Gastrocnemius medialis (tissue), 4 donors: ENCODE measurements at regions not wholly inside any gene's neighbourhood (a gene's known extent, or its start where the extent isn't known, plus 50 kb on each side); places are given as distances from the start of the nearest gene placed in this dataset.

Experiments used
- ATAC-seq, 2 donors: fragments of 150-250 bp; one replicate each; pipeline ENCODE4 v1.9.1; 2016
- DNase-seq, 2 donors: peaks; one replicate each; pipeline ENCODE4 v3.0.0-alpha.2; 2019
- H3K27ac ChIP-seq, 4 donors: fragments of 200-600 bp; sonication (generic); 1 replicate in 1 of 4; 2 replicates in 3 of 4; pipeline ENCODE4 v1.5.1; 2016 to 2018; ENCODE audit warnings: mild to moderate bottlenecking in 2 of 4, moderate library complexity in 1 of 4
- H3K27me3 ChIP-seq, 3 donors: fragments of 200-600 bp; sonication (generic) in 2 of 3; 1 replicate in 1 of 3; 2 replicates in 2 of 3; pipeline versions ENCODE4 v1.5.1 to v1.6.0; 2016 to 2019; ENCODE audit warnings: mild to moderate bottlenecking in 1 of 3, moderate library complexity in 1 of 3
- H3K36me3 ChIP-seq, 2 donors: fragments of 200-600 bp; sonication (generic) in 1 of 2; one replicate each; pipeline ENCODE4 v1.5.1; 2017 to 2018
- H3K4me1 ChIP-seq, 2 donors: fragments of 200-600 bp; sonication (generic) in 1 of 2; one replicate each; pipeline ENCODE4 v1.5.1; 2016 to 2017; ENCODE audit warnings: mild to moderate bottlenecking in 2 of 2
- H3K4me3 ChIP-seq, 4 donors: fragments of 200-600 bp; sonication (generic) in 3 of 4; 1 replicate in 1 of 4; 2 replicates in 3 of 4; pipeline ENCODE4 v1.5.1; 2016 to 2019; ENCODE audit warnings: mild to moderate bottlenecking in 2 of 4
- H3K9me3 ChIP-seq, 3 donors: fragments of 200-600 bp; sonication (generic) in 2 of 3; 1 replicate in 1 of 3; 2 replicates in 2 of 3; pipeline ENCODE4 v1.5.1; 2016 to 2019
- POLR2A ChIP-seq, 2 donors: fragments of 450-650 bp; IDR thresholded peaks; one replicate each; pipeline ENCODE4 v1.6.1; 2017; ENCODE audit warnings: antibody characterized with exemption in 2 of 2, mild to moderate bottlenecking in 2 of 2, moderate library complexity in 2 of 2
- in situ Hi-C, 4 donors: fragments of 200-750 bp; cut with MboI; loops; one replicate each; pipeline versions ENCODE4 v1.15.0 to v1.8.0; 2017; ENCODE audit warnings: low sequenced_read_pairs in 4 of 4
- intact Hi-C: fragments of 100-400 bp; cut with DNase I; formaldehyde crosslinking; loops from one replicate; pipeline ENCODE4 v1.15.1; 2023; ENCODE audit warnings: low total_unique reads
- TF ChIP-seq, protein P1 (sequence below), 5 experiments: fragments of 450-650 bp in 3 of 5; fragments of 200-600 bp in 2 of 5; sonication (generic) in 2 of 5; IDR thresholded peaks in 4 of 5; conservative IDR thresholded peaks in 1 of 5; 1 replicate in 4 of 5; 2 replicates in 1 of 5; pipeline ENCODE4 v1.5.1; 2016 to 2019; ENCODE audit warnings: antibody characterized with exemption in 5 of 5, mild to moderate bottlenecking in 3 of 5, moderate library complexity in 3 of 5

DNA sequence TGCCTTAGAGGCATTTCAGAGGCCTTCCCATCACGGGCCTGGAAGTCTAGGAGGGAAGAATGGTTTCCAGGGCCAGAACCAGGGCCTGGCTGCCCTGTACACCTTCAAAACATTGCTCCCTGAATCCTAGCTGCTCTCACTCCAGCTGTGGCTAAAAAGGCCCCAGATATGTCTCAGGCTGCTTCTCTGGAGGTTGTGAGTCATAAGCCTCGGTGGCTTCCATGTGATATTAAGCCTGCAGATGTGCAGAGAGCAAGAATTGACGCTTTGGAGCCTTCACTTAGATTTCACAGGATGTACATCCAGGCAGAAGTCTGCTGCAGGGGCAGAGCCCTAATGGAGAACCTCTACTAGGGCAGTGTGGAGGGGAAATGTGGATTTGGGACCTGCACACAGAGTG is 502.5 kb downstream of the GRXCR1 start:
- TF ChIP-seq POLR2A (IDR thresholded peaks at IDR 0.05): no peak
- TF ChIP-seq, protein P1, sequence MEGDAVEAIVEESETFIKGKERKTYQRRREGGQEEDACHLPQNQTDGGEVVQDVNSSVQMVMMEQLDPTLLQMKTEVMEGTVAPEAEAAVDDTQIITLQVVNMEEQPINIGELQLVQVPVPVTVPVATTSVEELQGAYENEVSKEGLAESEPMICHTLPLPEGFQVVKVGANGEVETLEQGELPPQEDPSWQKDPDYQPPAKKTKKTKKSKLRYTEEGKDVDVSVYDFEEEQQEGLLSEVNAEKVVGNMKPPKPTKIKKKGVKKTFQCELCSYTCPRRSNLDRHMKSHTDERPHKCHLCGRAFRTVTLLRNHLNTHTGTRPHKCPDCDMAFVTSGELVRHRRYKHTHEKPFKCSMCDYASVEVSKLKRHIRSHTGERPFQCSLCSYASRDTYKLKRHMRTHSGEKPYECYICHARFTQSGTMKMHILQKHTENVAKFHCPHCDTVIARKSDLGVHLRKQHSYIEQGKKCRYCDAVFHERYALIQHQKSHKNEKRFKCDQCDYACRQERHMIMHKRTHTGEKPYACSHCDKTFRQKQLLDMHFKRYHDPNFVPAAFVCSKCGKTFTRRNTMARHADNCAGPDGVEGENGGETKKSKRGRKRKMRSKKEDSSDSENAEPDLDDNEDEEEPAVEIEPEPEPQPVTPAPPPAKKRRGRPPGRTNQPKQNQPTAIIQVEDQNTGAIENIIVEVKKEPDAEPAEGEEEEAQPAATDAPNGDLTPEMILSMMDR (IDR thresholded peaks at IDR 0.05 in 4 of 5, conservative IDR thresholded peaks at IDR 0.05 in 1 of 5): no peak
- no peaks in the 10 kb centered on the region for H3K4me1 ChIP-seq
- H3K36me3 ChIP-seq: no peaks in the 10 kb centered on the region
- no peak for ATAC-seq
- in situ Hi-C loops: no loop called here
- H3K4me3 ChIP-seq: no peak overlapping the region
- intact Hi-C loops: no loop called here
- H3K27ac ChIP-seq: no peak overlapping the region
- no peaks in the 10 kb centered on the region for H3K27me3 ChIP-seq
- no peak for DNase-seq
- no peaks in the 10 kb centered on the region for H3K9me3 ChIP-seq

GRCh38 chr4:43399726-43400125 is 507.2 kb downstream of the GRXCR1 start:
- Histone ChIP-seq H3K27ac (no peak overlapping the region), H3K27me3 (no peaks in the 10 kb centered on the region)

GRCh38 chr4:43402393-43402792 is 509.9 kb downstream of the GRXCR1 start:
- Histone ChIP-seq H3K4me1 (no peaks in the 10 kb centered on the region), H3K36me3 (no peaks in the 10 kb centered on the region), H3K27ac (no peak overlapping the region), H3K27me3 (no peaks in the 10 kb centered on the region), H3K9me3 (no peaks in the 10 kb centered on the region), H3K4me3 (no peak overlapping the region)
- in situ Hi-C loops: no loop called here
- DNase-seq: no peak
- no peak for ATAC-seq
- no peak for TF ChIP-seq POLR2A (IDR thresholded peaks at IDR 0.05)
- TF ChIP-seq, protein P1 (IDR thresholded peaks at IDR 0.05 in 4 of 5, conservative IDR thresholded peaks at IDR 0.05 in 1 of 5): no peak
- intact Hi-C loops: no loop called here

More at GRCh38 chr4:43399726-43400125, 507.2 kb downstream of the GRXCR1 start:
- intact Hi-C loops (no loop called here), in situ Hi-C loops (no loop called here)
- H3K4me3 ChIP-seq: no peak overlapping the region
- DNase-seq (no peak), ATAC-seq (no peak)
- no peak for TF ChIP-seq POLR2A (IDR thresholded peaks at IDR 0.05)
- TF ChIP-seq, protein P1 (IDR thresholded peaks at IDR 0.05 in 4 of 5, conservative IDR thresholded peaks at IDR 0.05 in 1 of 5): no peak
- no peaks in the 10 kb centered on the region for H3K36me3 ChIP-seq
- no peaks in the 10 kb centered on the region for H3K9me3 ChIP-seq
- no peaks in the 10 kb centered on the region for H3K4me1 ChIP-seq

DNA sequence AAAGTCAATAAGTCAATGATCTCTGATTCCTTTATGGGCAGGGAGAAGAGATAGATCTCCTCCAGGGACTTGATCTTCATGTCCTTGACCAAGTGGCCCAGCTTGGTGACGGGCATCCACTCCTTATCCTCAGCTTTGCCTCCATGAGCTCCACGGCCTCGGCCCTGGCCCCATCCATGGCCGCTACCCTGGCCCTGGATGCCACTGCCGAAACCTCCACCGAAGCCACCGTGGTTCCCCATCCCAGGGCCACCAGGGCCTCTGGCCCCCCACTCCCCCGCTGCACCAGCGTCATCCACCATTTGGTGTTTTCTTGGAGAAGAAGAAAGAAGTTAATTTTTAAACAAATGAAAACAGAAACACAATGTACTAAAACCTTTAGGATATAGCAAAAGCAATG is 518.1 kb downstream of the GRXCR1 start:
- Histone ChIP-seq H3K27ac (no peak overlapping the region), H3K27me3 (no peaks in the 10 kb centered on the region), H3K4me1 (no peaks in the 10 kb centered on the region), H3K9me3 (no peaks in the 10 kb centered on the region), H3K4me3 (no peak overlapping the region), H3K36me3 (no peaks in the 10 kb centered on the region)
- in situ Hi-C loops: no loop called here
- intact Hi-C loops: no loop called here
- no peak for TF ChIP-seq POLR2A (IDR thresholded peaks at IDR 0.05)
- TF ChIP-seq, protein P1 (IDR thresholded peaks at IDR 0.05 in 4 of 5, conservative IDR thresholded peaks at IDR 0.05 in 1 of 5): no peak
- ATAC-seq: no peak
- no peak for DNase-seq

DNA sequence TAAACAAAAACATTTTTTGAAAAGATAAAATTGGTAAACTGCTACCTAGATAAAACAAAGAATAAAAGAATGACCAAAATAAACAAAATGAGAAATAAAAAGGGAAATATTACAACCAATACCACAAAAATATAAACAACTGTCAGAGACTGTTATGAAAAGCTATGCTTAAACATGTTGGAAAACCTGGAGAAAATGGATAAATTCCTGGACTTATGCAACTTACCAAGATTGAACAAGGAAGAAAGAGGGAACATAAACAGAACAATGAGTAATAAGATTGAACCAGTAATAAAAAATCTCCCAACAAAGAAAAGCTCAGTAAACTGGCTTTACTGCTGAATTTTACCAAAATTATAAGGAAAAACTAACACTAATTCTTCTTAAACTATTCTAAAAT is 518.7 kb downstream of the GRXCR1 start:
- Histone ChIP-seq H3K36me3 (no peaks in the 10 kb centered on the region), H3K27ac (no peak overlapping the region), H3K4me3 (no peak overlapping the region), H3K9me3 (no peaks in the 10 kb centered on the region), H3K27me3 (no peaks in the 10 kb centered on the region), H3K4me1 (no peaks in the 10 kb centered on the region)
- ATAC-seq (no peak), DNase-seq (no peak)
- TF ChIP-seq, protein P1 (IDR thresholded peaks at IDR 0.05 in 4 of 5, conservative IDR thresholded peaks at IDR 0.05 in 1 of 5): no peak
- no peak for TF ChIP-seq POLR2A (IDR thresholded peaks at IDR 0.05)
- intact Hi-C loops (no loop called here), in situ Hi-C loops (no loop called here)
